ENCODE measurements at regions not wholly inside any gene's neighbourhood (a gene's known extent, or its start where the extent isn't known, plus 50 kb on each side); places are given as distances from the start of the nearest gene placed in this dataset.

GRCh38 chr9:8252445-8252844 is 452.9 kb upstream of the DMAC1 start:
- no peak overlapping the region for H3K4me3 ChIP-seq (ENCODE audit: low read length)
- no peak for TF ChIP-seq CTCF (IDR thresholded peaks at IDR 0.05; ENCODE audit: insufficient read depth, low read depth, low read length, missing control alignments)
- no peak for DNase-seq (ENCODE audit: low read depth)

GRCh38 chr9:8251566-8251965 is 452.0 kb upstream of the DMAC1 start:
- no peak for DNase-seq (ENCODE audit: low read depth)
- no peak for TF ChIP-seq CTCF (IDR thresholded peaks at IDR 0.05; ENCODE audit: insufficient read depth, low read depth, low read length, missing control alignments)
- H3K4me3 ChIP-seq (ENCODE audit: low read length), result no peak overlapping the region

- DNase-seq (ENCODE audit: low read depth), result no peak
Observed at GRCh38 chr9:8244505-8245092, 445.0 kb upstream of the DMAC1 start.

GRCh38 chr9:8241201-8241600 is 441.6 kb upstream of the DMAC1 start:
- H3K4me3 ChIP-seq (ENCODE audit: low read length), result no peak overlapping the region
- TF ChIP-seq CTCF (IDR thresholded peaks at IDR 0.05; ENCODE audit: insufficient read depth, low read depth, low read length, missing control alignments), result no peak
- DNase-seq (ENCODE audit: low read depth), result no peak

More at GRCh38 chr9:8244505-8245092, 445.0 kb upstream of the DMAC1 start:
- no peak for TF ChIP-seq CTCF (IDR thresholded peaks at IDR 0.05; ENCODE audit: insufficient read depth, low read depth, low read length, missing control alignments)
- H3K4me3 ChIP-seq (ENCODE audit: low read length), result no peak overlapping the region

- H3K4me3 ChIP-seq (ENCODE audit: low read length), result no peak overlapping the region
- no peak for DNase-seq (ENCODE audit: low read depth)
- no peak for TF ChIP-seq CTCF (IDR thresholded peaks at IDR 0.05; ENCODE audit: insufficient read depth, low read depth, low read length, missing control alignments)
Observed at GRCh38 chr9:8237096-8237495, 437.5 kb upstream of the DMAC1 start.

- TF ChIP-seq CTCF (IDR thresholded peaks at IDR 0.05; ENCODE audit: insufficient read depth, low read depth, low read length, missing control alignments), result no peak
- DNase-seq (ENCODE audit: low read depth), result no peak
- H3K4me3 ChIP-seq (ENCODE audit: low read length), result no peak overlapping the region
Observed at GRCh38 chr9:8235489-8235888, 435.9 kb upstream of the DMAC1 start.

- H3K4me3 ChIP-seq (ENCODE audit: low read length), result no peak overlapping the region
- no peak for DNase-seq (ENCODE audit: low read depth)
- no peak for TF ChIP-seq CTCF (IDR thresholded peaks at IDR 0.05; ENCODE audit: insufficient read depth, low read depth, low read length, missing control alignments)
Observed at GRCh38 chr9:8234316-8234715, 434.7 kb upstream of the DMAC1 start.

Measured in epithelial cell of esophagus (primary cell).